KG1 (cell line): ENCODE measurements at regions not wholly inside any gene's neighbourhood (a gene's known extent, or its start where the extent isn't known, plus 50 kb on each side); places are given as distances from the start of the nearest gene placed in this dataset.

ENCODE experiments used
- DNase-seq: peaks from one replicate; lab custom pipeline; 2025; lab: John Stamatoyannopoulos, UW

GRCh38 chr7:424301-424935, 95.2 kb downstream of the PDGFA start:
- DNase-seq: no peak

- no peak for DNase-seq
Observed at GRCh38 chr7:424961-425793, 94.5 kb downstream of the PDGFA start.

GRCh38 chr7:425794-426188, 93.9 kb downstream of the PDGFA start:
- DNase-seq: no peak

GRCh38 chr7:426510-426909, 93.1 kb downstream of the PDGFA start:
- DNase-seq: no peak

DNA sequence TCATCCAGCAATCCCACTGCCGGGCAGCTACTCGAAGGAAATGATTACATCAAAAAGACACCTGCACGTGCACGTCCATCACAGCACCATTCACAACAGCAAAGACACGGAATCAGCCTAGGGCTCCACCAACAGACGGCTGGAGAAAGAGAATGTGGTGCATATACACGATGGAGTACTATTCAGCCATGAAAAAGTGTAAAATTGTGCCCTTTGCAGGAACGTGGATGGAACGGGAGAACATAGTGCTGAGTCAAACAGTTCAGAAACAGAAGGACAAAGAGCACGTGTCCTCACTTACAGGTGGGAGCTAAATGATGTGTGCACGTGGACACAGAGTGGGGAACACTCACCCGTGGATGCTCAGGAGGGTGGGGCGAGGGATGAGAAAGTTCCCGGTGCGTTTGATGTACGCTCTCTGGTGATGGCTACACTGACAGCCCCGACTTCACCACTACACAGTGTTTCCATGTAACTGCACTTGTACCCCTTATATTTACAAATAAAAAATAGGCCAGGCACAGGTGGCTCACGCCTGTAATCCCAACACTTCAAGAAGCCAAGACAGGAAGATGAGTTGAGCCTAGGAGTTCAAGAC, 92.0 kb downstream of the PDGFA start:
- DNase-seq: no peak

DNA sequence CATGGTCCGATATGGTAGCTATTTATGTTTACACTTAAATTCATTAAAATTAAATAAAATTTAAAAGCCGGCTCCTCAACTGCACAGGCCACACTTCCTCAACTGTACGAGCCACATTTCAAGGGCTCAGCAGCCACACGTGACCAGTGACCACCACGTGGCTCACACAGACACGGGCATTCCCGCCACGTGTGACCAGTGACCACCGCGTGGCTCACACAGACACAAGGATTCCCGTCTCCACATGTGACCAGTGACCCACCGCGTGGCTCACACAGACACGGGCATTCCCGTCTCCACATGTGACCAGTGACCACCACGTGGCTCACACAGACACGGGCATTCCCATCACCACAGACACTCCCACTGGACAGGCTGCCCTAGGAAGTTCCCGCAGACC, 91.3 kb downstream of the PDGFA start:
- DNase-seq: no peak

- DNase-seq: no peak
Observed at GRCh38 chr7:428927-429827, 90.5 kb downstream of the PDGFA start.

- DNase-seq: no peak
Observed at GRCh38 chr7:429828-430180, 89.8 kb downstream of the PDGFA start.

GRCh38 chr7:431041-431440, 88.6 kb downstream of the PDGFA start:
- no peak for DNase-seq

- no peak for DNase-seq
Observed at GRCh38 chr7:431658-432111, 88.0 kb downstream of the PDGFA start.

GRCh38 chr7:432256-432655, 87.4 kb downstream of the PDGFA start:
- no peak for DNase-seq

DNA sequence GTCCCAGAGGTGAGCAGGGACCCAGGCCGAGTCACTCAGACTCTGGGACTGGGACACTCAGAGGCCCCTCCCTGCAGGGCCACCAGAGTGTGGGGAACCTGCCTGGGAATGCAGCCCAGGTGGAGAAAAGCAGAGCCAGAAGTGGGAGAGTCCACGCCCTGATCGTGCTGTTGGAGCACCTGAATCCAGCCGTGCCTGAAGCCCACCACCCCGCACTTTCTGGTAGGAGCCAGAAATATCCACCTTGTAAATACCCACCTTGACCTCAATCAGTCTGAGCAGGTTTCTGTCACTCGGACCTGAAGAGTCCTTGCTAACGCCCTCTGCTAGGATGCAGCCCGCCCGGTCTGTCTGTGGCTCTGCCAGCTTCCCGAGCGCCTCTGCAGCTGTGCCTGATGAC, 86.7 kb downstream of the PDGFA start:
- no peak for DNase-seq

GRCh38 chr7:433558-433957, 86.1 kb downstream of the PDGFA start:
- no peak for DNase-seq

DNA sequence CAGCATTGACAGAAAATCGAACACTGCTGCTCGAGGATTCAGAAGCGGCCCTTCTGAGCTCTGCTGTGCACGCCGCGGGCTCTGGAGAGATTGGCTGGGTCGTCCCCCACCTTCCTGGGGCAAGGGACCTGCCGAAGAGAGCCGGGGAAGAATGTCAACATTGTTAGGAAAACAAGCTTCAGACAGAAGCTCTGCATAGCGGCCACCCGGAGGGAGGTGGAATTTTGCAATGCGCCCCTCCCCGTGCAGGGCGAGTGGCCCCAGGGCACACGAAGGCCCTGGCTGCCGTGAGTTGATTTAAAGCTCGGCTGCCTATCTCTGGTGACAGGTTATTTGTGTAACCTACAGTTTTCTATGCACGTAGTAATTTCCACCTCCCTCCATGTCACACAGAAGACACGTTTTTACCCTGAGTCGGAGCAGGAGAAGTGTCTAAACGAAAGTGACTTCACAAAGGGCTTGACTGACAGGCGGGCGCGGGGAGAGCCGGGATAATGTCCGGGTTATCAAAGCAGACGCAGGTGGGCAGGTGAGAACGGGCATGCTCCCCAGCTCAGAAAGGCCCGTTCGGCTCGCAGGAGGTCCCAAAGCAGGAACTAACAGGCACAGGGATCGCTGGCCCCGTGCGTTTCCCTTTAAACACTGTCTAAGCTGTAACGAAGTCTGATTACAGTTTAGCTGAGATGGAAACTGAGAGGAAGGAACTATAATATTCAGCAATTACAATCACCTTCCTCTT, 84.6 kb downstream of the PDGFA start:
- no peak for DNase-seq

GRCh38 chr7:435630-436366, 83.8 kb downstream of the PDGFA start:
- DNase-seq: no peak

DNA sequence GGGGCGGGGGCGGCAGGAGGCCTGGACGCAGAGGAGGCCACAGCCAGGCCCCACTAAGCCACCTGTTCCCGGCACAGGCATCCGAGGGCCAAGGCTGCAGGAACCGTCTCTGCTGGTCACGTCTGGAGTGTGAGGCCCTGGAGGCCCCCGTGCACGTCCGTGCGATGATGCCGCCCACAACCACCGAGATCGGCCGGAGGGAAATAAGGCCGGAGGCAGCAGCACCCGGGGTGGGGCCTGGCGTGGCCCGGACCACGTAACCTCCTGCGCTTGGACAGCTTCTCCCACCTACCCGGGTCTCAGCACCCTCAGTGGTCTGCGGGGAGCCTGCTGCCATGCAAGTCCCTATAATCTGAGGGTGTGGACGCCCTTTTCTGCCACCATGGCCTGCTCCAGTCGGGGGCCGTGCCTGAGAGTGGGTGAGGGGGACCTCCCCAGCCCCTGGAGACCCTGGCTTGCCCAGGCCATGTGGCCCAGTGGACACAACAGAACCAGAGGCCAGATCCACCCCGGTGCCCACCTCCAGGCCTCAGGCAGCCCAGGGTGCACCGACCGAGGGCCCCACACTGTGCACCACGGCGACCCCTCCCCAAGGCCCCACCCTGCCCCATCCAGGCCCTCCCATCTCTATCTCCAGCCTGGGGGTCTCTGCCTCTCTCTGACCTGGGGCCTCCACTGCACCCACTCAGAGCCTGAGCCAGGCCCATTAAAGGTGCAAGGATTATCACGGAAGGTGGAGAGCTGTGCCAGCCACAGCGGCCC, 83.1 kb downstream of the PDGFA start:
- DNase-seq: no peak

GRCh38 chr7:437329-438251, 82.1 kb downstream of the PDGFA start:
- DNase-seq: no peak

- DNase-seq: no peak
Observed at GRCh38 chr7:438361-438760, 81.3 kb downstream of the PDGFA start.

DNA sequence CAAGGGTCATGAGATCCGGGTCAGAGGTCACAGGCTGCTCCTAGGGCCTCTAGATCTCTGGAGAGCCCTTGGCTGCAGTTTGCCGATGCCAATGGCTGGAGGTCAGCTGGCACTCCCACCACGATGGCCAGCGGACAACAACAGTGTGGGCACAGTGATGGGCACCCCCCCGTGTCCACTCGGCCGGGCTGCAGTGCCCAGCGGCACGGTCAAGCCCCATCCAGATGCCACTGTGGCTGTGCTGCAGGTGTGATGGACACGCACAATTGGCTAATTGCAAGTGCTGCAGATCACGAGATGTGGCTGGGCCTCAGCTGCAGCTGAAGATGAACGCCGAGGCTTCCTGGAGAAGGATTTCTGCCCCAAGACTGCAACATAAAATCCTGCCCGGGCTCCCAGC, 80.7 kb downstream of the PDGFA start:
- no peak for DNase-seq
